ENCODE measurements at regions not wholly inside any gene's neighbourhood (a gene's known extent, or its start where the extent isn't known, plus 50 kb on each side); places are given as distances from the start of the nearest gene placed in this dataset.

- H3K27ac Mint-ChIP-seq, result no peak overlapping the region
- Histone ChIP-seq H3K4me3 (ENCODE audit: low read depth, low read length) (no peak overlapping the region), H3K36me3 (ENCODE audit: control insufficient read depth, insufficient read depth, low read length) (no peaks in the 10 kb centered on the region), H3K9me3 (ENCODE audit: control insufficient read depth in 2 of 2, low read length in 2 of 2) (peaks cover 0 to 3% of the 10 kb centered on the region in 2 experiments), H3K4me1 (ENCODE audit: control insufficient read depth, insufficient read depth, low read length, poor library complexity, severe bottlenecking) (no peaks in the 10 kb centered on the region), H3K27ac (ENCODE audit: insufficient read depth, low read length, poor library complexity, severe bottlenecking) (no peak overlapping the region), H3K27me3 (ENCODE audit: control insufficient read depth, insufficient read depth, low read length) (no peaks in the 10 kb centered on the region)
- ATAC-seq (ENCODE audit: low read depth in 2 of 2) (no peak), DNase-seq (no peak)
- no peaks in the 10 kb centered on the region for H3K36me3 Mint-ChIP-seq
- peaks cover 0 to 2% (median 0%) of the 10 kb centered on the region in 7 donors for H3K9me3 Mint-ChIP-seq
- H3K4me3 Mint-ChIP-seq, result no peak overlapping the region
- no peaks in the 10 kb centered on the region for H3K27me3 Mint-ChIP-seq
- no peaks in the 10 kb centered on the region for H3K4me1 Mint-ChIP-seq
Measured at GRCh38 chr22:47628477-47629272, 866.2 kb downstream of the TBC1D22A start.

GRCh38 chr22:47627556-47628253, 865.3 kb downstream of the TBC1D22A start:
- no peak for DNase-seq
- no peaks in the 10 kb centered on the region for H3K27me3 Mint-ChIP-seq
- H3K4me1 ChIP-seq (ENCODE audit: control insufficient read depth, insufficient read depth, low read length, poor library complexity, severe bottlenecking), result no peaks in the 10 kb centered on the region
- H3K36me3 ChIP-seq (ENCODE audit: control insufficient read depth, insufficient read depth, low read length), result no peaks in the 10 kb centered on the region
- no peak for ATAC-seq (ENCODE audit: low read depth in 2 of 2)
- H3K27ac Mint-ChIP-seq, result no peak overlapping the region
- H3K27me3 ChIP-seq (ENCODE audit: control insufficient read depth, insufficient read depth, low read length), result no peaks in the 10 kb centered on the region
- H3K27ac ChIP-seq (ENCODE audit: insufficient read depth, low read length, poor library complexity, severe bottlenecking), result no peak overlapping the region
- no peak overlapping the region for H3K4me3 Mint-ChIP-seq
- no peaks in the 10 kb centered on the region for H3K36me3 Mint-ChIP-seq
- H3K9me3 ChIP-seq (ENCODE audit: control insufficient read depth in 2 of 2, low read length in 2 of 2), result peaks cover 0 to 3% of the 10 kb centered on the region in 2 experiments
- H3K4me3 ChIP-seq (ENCODE audit: low read depth, low read length), result no peak overlapping the region
- H3K4me1 Mint-ChIP-seq, result no peaks in the 10 kb centered on the region
- peaks cover 0 to 2% (median 0%) of the 10 kb centered on the region in 7 donors for H3K9me3 Mint-ChIP-seq

DNA sequence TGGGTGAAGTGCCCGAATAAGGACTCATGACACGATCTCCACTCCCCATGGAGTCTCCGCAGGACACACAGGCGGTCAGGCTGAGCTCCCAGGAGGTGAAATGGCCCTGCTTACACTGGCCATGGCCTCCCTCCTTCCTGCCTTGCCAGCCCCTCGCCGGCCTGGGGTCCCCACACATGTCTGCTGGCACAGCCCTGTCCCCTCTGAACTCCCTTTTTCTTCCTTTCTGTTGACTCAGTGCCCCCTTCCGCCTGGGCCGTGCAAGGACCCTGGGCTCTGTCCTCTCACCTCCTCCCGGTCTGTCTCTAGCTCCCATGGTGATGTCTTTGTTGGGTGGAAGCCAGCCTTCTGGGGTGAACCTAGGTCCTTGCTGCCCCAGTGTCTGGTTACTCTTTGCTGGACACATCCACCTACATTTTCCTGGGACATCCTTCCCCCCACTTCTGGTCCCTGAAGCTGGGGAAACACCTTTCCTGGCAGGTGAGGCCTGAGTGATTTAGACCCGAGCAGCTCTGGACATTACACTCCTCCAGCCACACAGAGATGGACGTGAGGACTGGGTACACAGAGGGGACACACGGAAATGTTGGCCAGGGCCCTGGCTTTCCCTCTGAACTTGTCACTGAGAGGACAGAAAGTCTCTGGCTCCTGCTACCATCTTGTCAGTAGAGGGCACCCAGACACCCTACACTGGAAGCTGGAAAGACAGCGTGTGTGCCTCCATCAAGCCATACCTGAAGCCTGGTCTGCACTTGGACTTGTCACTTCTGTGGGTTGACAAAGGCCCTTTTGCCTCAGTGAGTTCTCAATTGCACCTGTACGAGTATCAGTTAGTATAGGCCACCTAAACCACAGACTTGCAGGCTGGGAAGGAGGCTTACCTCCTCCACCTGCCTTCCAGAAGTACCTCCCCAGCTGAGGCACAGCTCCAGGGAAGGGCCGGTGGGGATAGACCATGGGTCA, 864.3 kb downstream of the TBC1D22A start:
- H3K36me3 ChIP-seq (ENCODE audit: control insufficient read depth, insufficient read depth, low read length), result no peaks in the 10 kb centered on the region
- H3K27ac ChIP-seq (ENCODE audit: insufficient read depth, low read length, poor library complexity, severe bottlenecking), result no peak overlapping the region
- H3K4me1 ChIP-seq (ENCODE audit: control insufficient read depth, insufficient read depth, low read length, poor library complexity, severe bottlenecking), result no peaks in the 10 kb centered on the region
- Mint-ChIP-seq H3K36me3 (no peaks in the 10 kb centered on the region), H3K9me3 (peaks cover 0 to 2% (median 0%) of the 10 kb centered on the region in 7 donors), H3K27me3 (peaks cover 4% of the 10 kb centered on the region), H3K27ac (no peak overlapping the region), H3K4me3 (no peak overlapping the region), H3K4me1 (no peaks in the 10 kb centered on the region)
- ATAC-seq (ENCODE audit: low read depth in 2 of 2) (no peak), DNase-seq (no peak)
- H3K4me3 ChIP-seq (ENCODE audit: low read depth, low read length), result no peak overlapping the region
- peaks cover 0 to 3% of the 10 kb centered on the region in 2 experiments for H3K9me3 ChIP-seq (ENCODE audit: control insufficient read depth in 2 of 2, low read length in 2 of 2)
- H3K27me3 ChIP-seq (ENCODE audit: control insufficient read depth, insufficient read depth, low read length), result no peaks in the 10 kb centered on the region

- no peak for DNase-seq
- ATAC-seq (ENCODE audit: low read depth in 2 of 2), result no peak
- Mint-ChIP-seq H3K27me3 (peaks cover 4% of the 10 kb centered on the region), H3K9me3 (peaks cover 0 to 2% (median 0%) of the 10 kb centered on the region in 7 donors), H3K4me3 (no peak overlapping the region), H3K27ac (no peak overlapping the region), H3K4me1 (no peaks in the 10 kb centered on the region), H3K36me3 (no peaks in the 10 kb centered on the region)
- Histone ChIP-seq H3K4me1 (ENCODE audit: control insufficient read depth, insufficient read depth, low read length, poor library complexity, severe bottlenecking) (no peaks in the 10 kb centered on the region), H3K36me3 (ENCODE audit: control insufficient read depth, insufficient read depth, low read length) (no peaks in the 10 kb centered on the region), H3K27ac (ENCODE audit: insufficient read depth, low read length, poor library complexity, severe bottlenecking) (no peak overlapping the region), H3K4me3 (ENCODE audit: low read depth, low read length) (no peak overlapping the region), H3K9me3 (ENCODE audit: control insufficient read depth in 2 of 2, low read length in 2 of 2) (peaks cover 0 to 3% of the 10 kb centered on the region in 2 experiments), H3K27me3 (ENCODE audit: control insufficient read depth, insufficient read depth, low read length) (no peaks in the 10 kb centered on the region)
Measured at GRCh38 chr22:47625531-47626427, 863.3 kb downstream of the TBC1D22A start.

DNA sequence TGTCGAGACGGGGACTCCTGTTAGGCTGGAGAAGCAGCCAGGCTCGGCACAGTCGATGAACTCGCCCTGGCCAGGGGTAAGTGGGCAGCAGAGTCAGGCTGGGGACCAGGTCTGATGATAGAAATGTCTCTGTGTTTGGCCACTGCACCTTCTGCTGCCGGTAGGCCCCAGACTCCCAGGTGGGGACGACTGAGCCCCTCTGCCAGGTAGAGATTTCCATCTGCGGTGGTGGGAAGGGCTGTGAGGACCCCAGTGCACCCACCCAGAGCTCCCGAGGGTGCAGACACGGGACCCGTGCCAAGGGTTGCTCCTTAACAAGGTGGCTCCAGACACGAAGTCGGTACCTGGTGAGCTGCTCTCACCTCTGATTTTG, 862.5 kb downstream of the TBC1D22A start:
- no peak for ATAC-seq (ENCODE audit: low read depth in 2 of 2)
- no peaks in the 10 kb centered on the region for H3K36me3 Mint-ChIP-seq

DNA sequence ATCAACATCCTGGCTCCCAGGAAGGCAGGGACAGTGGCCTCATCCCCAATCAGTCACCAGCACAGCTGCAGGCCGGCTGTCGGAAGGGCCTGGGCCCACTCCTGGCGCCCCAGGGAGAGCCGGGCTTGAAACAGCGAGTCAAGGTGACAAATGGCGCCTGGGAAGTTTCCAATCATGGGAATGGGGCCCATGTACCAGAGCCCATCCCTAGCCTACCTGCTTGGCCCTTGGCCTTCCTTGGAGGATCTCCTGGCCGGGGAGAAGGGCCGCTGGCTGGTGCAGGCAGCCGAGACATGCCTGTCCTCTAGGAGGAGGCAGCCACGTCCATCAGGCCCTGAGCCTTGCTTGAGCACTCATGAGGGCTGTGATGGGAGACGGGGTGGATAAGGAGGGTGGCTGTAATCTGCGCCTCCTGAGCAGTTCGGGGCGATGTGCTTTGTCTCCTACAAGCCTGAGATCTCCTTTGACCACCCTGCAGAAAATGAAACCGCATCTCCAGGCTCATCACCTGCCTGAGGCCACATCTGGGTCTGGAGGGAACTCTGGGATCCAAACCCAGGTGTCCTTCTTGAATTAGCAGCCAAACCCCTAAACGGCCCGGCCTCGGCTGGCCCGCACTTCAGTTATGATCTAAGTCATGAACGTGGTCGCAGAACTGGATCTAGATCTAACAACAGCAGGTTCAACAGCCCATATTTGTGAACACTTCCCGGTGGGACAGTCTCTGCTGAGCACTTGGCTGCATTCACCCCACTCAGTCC, 862.0 kb downstream of the TBC1D22A start:
- peaks cover 0 to 2% (median 0%) of the 10 kb centered on the region in 7 donors for H3K9me3 Mint-ChIP-seq
- no peaks in the 10 kb centered on the region for H3K4me1 Mint-ChIP-seq
- H3K27ac Mint-ChIP-seq, result no peak overlapping the region
- H3K36me3 Mint-ChIP-seq, result no peaks in the 10 kb centered on the region
- Histone ChIP-seq H3K27me3 (ENCODE audit: control insufficient read depth, insufficient read depth, low read length) (no peaks in the 10 kb centered on the region), H3K27ac (ENCODE audit: insufficient read depth, low read length, poor library complexity, severe bottlenecking) (no peak overlapping the region), H3K4me3 (ENCODE audit: low read depth, low read length) (no peak overlapping the region), H3K4me1 (ENCODE audit: control insufficient read depth, insufficient read depth, low read length, poor library complexity, severe bottlenecking) (no peaks in the 10 kb centered on the region), H3K36me3 (ENCODE audit: control insufficient read depth, insufficient read depth, low read length) (no peaks in the 10 kb centered on the region), H3K9me3 (ENCODE audit: control insufficient read depth in 2 of 2, low read length in 2 of 2) (peaks cover 0 to 3% of the 10 kb centered on the region in 2 experiments)
- H3K4me3 Mint-ChIP-seq, result no peak overlapping the region
- DNase-seq (no peak), ATAC-seq (ENCODE audit: low read depth in 2 of 2) (no peak)
- peaks cover 4% of the 10 kb centered on the region for H3K27me3 Mint-ChIP-seq

More for the DNA sequence above, 862.5 kb downstream of the TBC1D22A start:
- Mint-ChIP-seq H3K4me1 (no peaks in the 10 kb centered on the region), H3K4me3 (no peak overlapping the region), H3K27me3 (peaks cover 4% of the 10 kb centered on the region), H3K9me3 (peaks cover 0 to 2% (median 0%) of the 10 kb centered on the region in 7 donors), H3K27ac (no peak overlapping the region)
- Histone ChIP-seq H3K27me3 (ENCODE audit: control insufficient read depth, insufficient read depth, low read length) (no peaks in the 10 kb centered on the region), H3K4me3 (ENCODE audit: low read depth, low read length) (no peak overlapping the region), H3K36me3 (ENCODE audit: control insufficient read depth, insufficient read depth, low read length) (no peaks in the 10 kb centered on the region), H3K9me3 (ENCODE audit: control insufficient read depth in 2 of 2, low read length in 2 of 2) (peaks cover 0 to 3% of the 10 kb centered on the region in 2 experiments), H3K27ac (ENCODE audit: insufficient read depth, low read length, poor library complexity, severe bottlenecking) (no peak overlapping the region), H3K4me1 (ENCODE audit: control insufficient read depth, insufficient read depth, low read length, poor library complexity, severe bottlenecking) (no peaks in the 10 kb centered on the region)
- no peak for DNase-seq
